A549 (cell line): ENCODE measurements at regions not wholly inside any gene's neighbourhood (a gene's known extent, or its start where the extent isn't known, plus 50 kb on each side); places are given as distances from the start of the nearest gene placed in this dataset.

Experiments used
- EP300 ChIP-seq, 2 experiments: fragments of >200 bp; sonication (Bioruptor Twin); formaldehyde crosslinking; IDR thresholded peaks; 2 replicates in 1 of 2; 3 replicates in 1 of 2; pipeline ENCODE4 v1.6.1; 2016 to 2017
- JUN ChIP-seq, 2 experiments: fragments of >200 bp; sonication (Bioruptor Twin); formaldehyde crosslinking; IDR thresholded peaks; 2 replicates in 1 of 2; 3 replicates in 1 of 2; pipeline ENCODE4 v1.6.1; 2016 to 2017
- POLR2A ChIP-seq: IDR thresholded peaks from 2 replicates; pipeline ENCODE4 v1.6.1; 2012; ENCODE audit warnings: mild to moderate bottlenecking, low read length
- TF ChIP-seq, protein P1 (sequence below): fragments of >200 bp; sonication (Bioruptor Twin); formaldehyde crosslinking; IDR thresholded peaks from 3 replicates; pipeline ENCODE4 v1.5.1; 2016
- TF ChIP-seq, protein P2 (sequence below): IDR thresholded peaks from 2 replicates; pipeline ENCODE4 v1.6.1; 2012
- TF ChIP-seq, protein P3 (sequence below): fragments of 200-600 bp; sonication (generic); IDR thresholded peaks from 2 replicates; pipeline ENCODE4 v1.6.1; 2016; ENCODE audit warnings: antibody characterized with exemption, mild to moderate bottlenecking, moderate library complexity

DNA sequence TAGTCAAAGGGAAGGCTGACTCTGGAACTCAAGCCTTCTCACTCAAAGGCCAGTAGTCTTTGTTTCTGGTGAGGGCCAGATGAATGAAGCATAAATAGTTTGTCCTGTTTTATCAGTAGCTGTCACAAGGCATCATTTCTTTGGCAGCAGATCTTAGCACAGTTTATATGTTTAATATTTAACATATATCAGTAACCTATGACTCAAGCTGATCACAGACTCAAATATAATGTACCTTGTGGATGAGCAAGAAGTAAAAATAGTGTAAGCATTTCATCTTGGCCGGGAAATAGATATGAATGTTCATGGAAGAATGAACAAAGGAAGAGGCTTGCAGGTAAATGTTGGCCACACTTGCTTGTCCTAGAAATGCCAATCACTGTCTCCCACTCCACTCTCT, 158.3 kb upstream of the BMP4 start:
- TF ChIP-seq, protein P1, sequence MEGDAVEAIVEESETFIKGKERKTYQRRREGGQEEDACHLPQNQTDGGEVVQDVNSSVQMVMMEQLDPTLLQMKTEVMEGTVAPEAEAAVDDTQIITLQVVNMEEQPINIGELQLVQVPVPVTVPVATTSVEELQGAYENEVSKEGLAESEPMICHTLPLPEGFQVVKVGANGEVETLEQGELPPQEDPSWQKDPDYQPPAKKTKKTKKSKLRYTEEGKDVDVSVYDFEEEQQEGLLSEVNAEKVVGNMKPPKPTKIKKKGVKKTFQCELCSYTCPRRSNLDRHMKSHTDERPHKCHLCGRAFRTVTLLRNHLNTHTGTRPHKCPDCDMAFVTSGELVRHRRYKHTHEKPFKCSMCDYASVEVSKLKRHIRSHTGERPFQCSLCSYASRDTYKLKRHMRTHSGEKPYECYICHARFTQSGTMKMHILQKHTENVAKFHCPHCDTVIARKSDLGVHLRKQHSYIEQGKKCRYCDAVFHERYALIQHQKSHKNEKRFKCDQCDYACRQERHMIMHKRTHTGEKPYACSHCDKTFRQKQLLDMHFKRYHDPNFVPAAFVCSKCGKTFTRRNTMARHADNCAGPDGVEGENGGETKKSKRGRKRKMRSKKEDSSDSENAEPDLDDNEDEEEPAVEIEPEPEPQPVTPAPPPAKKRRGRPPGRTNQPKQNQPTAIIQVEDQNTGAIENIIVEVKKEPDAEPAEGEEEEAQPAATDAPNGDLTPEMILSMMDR = no peak
- TF ChIP-seq POLR2A (no peak), EP300 (IDR thresholded peaks at IDR 0.05) (no peak), JUN (IDR thresholded peaks at IDR 0.05) (no peak)
- TF ChIP-seq, protein P2, sequence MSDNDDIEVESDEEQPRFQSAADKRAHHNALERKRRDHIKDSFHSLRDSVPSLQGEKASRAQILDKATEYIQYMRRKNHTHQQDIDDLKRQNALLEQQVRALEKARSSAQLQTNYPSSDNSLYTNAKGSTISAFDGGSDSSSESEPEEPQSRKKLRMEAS = no peak
- TF ChIP-seq, protein P3, sequence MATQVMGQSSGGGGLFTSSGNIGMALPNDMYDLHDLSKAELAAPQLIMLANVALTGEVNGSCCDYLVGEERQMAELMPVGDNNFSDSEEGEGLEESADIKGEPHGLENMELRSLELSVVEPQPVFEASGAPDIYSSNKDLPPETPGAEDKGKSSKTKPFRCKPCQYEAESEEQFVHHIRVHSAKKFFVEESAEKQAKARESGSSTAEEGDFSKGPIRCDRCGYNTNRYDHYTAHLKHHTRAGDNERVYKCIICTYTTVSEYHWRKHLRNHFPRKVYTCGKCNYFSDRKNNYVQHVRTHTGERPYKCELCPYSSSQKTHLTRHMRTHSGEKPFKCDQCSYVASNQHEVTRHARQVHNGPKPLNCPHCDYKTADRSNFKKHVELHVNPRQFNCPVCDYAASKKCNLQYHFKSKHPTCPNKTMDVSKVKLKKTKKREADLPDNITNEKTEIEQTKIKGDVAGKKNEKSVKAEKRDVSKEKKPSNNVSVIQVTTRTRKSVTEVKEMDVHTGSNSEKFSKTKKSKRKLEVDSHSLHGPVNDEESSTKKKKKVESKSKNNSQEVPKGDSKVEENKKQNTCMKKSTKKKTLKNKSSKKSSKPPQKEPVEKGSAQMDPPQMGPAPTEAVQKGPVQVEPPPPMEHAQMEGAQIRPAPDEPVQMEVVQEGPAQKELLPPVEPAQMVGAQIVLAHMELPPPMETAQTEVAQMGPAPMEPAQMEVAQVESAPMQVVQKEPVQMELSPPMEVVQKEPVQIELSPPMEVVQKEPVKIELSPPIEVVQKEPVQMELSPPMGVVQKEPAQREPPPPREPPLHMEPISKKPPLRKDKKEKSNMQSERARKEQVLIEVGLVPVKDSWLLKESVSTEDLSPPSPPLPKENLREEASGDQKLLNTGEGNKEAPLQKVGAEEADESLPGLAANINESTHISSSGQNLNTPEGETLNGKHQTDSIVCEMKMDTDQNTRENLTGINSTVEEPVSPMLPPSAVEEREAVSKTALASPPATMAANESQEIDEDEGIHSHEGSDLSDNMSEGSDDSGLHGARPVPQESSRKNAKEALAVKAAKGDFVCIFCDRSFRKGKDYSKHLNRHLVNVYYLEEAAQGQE = no peak
